Astrocyte (in vitro differentiated cells and primary cell): ENCODE measurements at regions not wholly inside any gene's neighbourhood (a gene's known extent, or its start where the extent isn't known, plus 50 kb on each side); places are given as distances from the start of the nearest gene placed in this dataset.

Experiments
- DNase-seq: peaks from one replicate; pipeline ENCODE4 v3.0.0-alpha.2; 2010; ENCODE audit warnings: low read depth
- FAIRE-seq: peaks from 2 replicates; lab custom pipeline; 2011; peaks lifted over from hg19 to GRCh38; lab: Jason Lieb, UNC
- H2AFZ ChIP-seq: 2 replicates; pipeline ENCODE4 v1.6.0; 2012; ENCODE audit warnings: low read depth, low read length, inconsistent platforms
- H3K27ac ChIP-seq: 2 replicates; pipeline ENCODE4 v1.5.1; 2011; ENCODE audit warnings: low read depth, low read length, inconsistent platforms
- H3K27me3 ChIP-seq: 2 replicates; pipeline ENCODE4 v1.6.0; 2011; ENCODE audit warnings: low read length, inconsistent platforms; ENCODE audit not compliant: insufficient read depth
- H3K36me3 ChIP-seq: 2 replicates; pipeline ENCODE4 v1.5.1; 2011; ENCODE audit warnings: low read length, inconsistent platforms; ENCODE audit not compliant: insufficient read depth
- H3K4me1 ChIP-seq: 2 replicates; pipeline ENCODE4 v1.5.1; 2011; ENCODE audit warnings: low read length, inconsistent platforms; ENCODE audit not compliant: insufficient read depth
- H3K4me2 ChIP-seq: 2 replicates; pipeline ENCODE4 v1.6.0; 2012; ENCODE audit warnings: low read length, inconsistent platforms
- H3K4me3 ChIP-seq: 2 replicates; pipeline ENCODE4 v1.5.1; 2011; ENCODE audit warnings: low read depth, mild to moderate bottlenecking, low read length, inconsistent platforms; ENCODE audit not compliant: insufficient read depth
- H3K79me2 ChIP-seq: 2 replicates; pipeline ENCODE4 v1.6.0; 2012; ENCODE audit warnings: mild to moderate bottlenecking, low read length, inconsistent platforms; ENCODE audit not compliant: insufficient read depth
- H3K9ac ChIP-seq: 2 replicates; pipeline ENCODE4 v1.6.0; 2012; ENCODE audit warnings: mild to moderate bottlenecking, low read length, inconsistent platforms
- H3K9me3 ChIP-seq: 2 replicates; pipeline ENCODE4 v1.5.1; 2012; ENCODE audit warnings: low read depth, mild to moderate bottlenecking, low read length, inconsistent platforms; ENCODE audit not compliant: insufficient read depth
- H4K20me1 ChIP-seq: 2 replicates; pipeline ENCODE4 v1.6.0; 2012; ENCODE audit warnings: low read length, inconsistent platforms; ENCODE audit not compliant: insufficient read depth
- H3K27ac Mint-ChIP-seq: one replicate; pipeline ENCODE4 v1.8.0; 2021; ENCODE audit warnings: mild to moderate bottlenecking, mixed read lengths; ENCODE audit not compliant: unreplicated experiment
- H3K27me3 Mint-ChIP-seq: one replicate; pipeline ENCODE4 v1.8.0; 2021; ENCODE audit warnings: low read depth, mixed read lengths; ENCODE audit not compliant: unreplicated experiment
- H3K36me3 Mint-ChIP-seq: one replicate; pipeline ENCODE4 v1.8.0; 2021; ENCODE audit warnings: low read depth, mixed read lengths; ENCODE audit not compliant: unreplicated experiment
- H3K4me1 Mint-ChIP-seq: one replicate; pipeline ENCODE4 v1.8.0; 2021; ENCODE audit warnings: low read depth, mixed read lengths; ENCODE audit not compliant: unreplicated experiment
- H3K4me3 Mint-ChIP-seq: one replicate; pipeline ENCODE4 v1.8.0; 2021; ENCODE audit warnings: mild to moderate bottlenecking, moderate library complexity, mixed read lengths; ENCODE audit not compliant: unreplicated experiment
- H3K9me3 Mint-ChIP-seq: one replicate; pipeline ENCODE4 v1.8.0; 2021; ENCODE audit warnings: mild to moderate bottlenecking, mixed read lengths; ENCODE audit not compliant: unreplicated experiment
- EZH2 ChIP-seq: IDR thresholded peaks from 2 replicates; pipeline ENCODE4 v1.6.1; 2012; ENCODE audit warnings: mild to moderate bottlenecking, low read length, inconsistent platforms; ENCODE audit not compliant: insufficient read depth
- TF ChIP-seq, protein P1 (sequence below): IDR thresholded peaks from 2 replicates; pipeline ENCODE4 v1.5.1; 2011; ENCODE audit warnings: low read depth, mild to moderate bottlenecking, inconsistent platforms, low read length, moderate library complexity; ENCODE audit not compliant: insufficient read depth

GRCh38 chr13:80977168-80977567 is 636.2 kb upstream of the SPRY2 start:
- H3K27me3 Mint-ChIP-seq: no peaks in the 10 kb centered on the region
- no peak overlapping the region for H2AFZ ChIP-seq
- H3K4me2 ChIP-seq: no peak overlapping the region
- H3K9ac ChIP-seq: no peak overlapping the region
- H3K4me1 Mint-ChIP-seq: no peaks in the 10 kb centered on the region
- no peak overlapping the region for H3K27ac Mint-ChIP-seq
- H3K4me3 ChIP-seq: no peak overlapping the region
- no peaks in the 10 kb centered on the region for H3K36me3 Mint-ChIP-seq
- H3K9me3 Mint-ChIP-seq: peaks cover 2% of the 10 kb centered on the region
- TF ChIP-seq, protein P1, sequence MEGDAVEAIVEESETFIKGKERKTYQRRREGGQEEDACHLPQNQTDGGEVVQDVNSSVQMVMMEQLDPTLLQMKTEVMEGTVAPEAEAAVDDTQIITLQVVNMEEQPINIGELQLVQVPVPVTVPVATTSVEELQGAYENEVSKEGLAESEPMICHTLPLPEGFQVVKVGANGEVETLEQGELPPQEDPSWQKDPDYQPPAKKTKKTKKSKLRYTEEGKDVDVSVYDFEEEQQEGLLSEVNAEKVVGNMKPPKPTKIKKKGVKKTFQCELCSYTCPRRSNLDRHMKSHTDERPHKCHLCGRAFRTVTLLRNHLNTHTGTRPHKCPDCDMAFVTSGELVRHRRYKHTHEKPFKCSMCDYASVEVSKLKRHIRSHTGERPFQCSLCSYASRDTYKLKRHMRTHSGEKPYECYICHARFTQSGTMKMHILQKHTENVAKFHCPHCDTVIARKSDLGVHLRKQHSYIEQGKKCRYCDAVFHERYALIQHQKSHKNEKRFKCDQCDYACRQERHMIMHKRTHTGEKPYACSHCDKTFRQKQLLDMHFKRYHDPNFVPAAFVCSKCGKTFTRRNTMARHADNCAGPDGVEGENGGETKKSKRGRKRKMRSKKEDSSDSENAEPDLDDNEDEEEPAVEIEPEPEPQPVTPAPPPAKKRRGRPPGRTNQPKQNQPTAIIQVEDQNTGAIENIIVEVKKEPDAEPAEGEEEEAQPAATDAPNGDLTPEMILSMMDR: no peak
- no peak for TF ChIP-seq EZH2
- H3K4me1 ChIP-seq: no peaks in the 10 kb centered on the region
- no peak overlapping the region for H3K27ac ChIP-seq
- H4K20me1 ChIP-seq: no peaks in the 10 kb centered on the region
- FAIRE-seq (no peak), DNase-seq (no peak)
- H3K79me2 ChIP-seq: no peaks in the 10 kb centered on the region
- no peaks in the 10 kb centered on the region for H3K36me3 ChIP-seq
- H3K4me3 Mint-ChIP-seq: no peak overlapping the region
- H3K9me3 ChIP-seq: no peaks in the 10 kb centered on the region
- H3K27me3 ChIP-seq: no peaks in the 10 kb centered on the region

DNA sequence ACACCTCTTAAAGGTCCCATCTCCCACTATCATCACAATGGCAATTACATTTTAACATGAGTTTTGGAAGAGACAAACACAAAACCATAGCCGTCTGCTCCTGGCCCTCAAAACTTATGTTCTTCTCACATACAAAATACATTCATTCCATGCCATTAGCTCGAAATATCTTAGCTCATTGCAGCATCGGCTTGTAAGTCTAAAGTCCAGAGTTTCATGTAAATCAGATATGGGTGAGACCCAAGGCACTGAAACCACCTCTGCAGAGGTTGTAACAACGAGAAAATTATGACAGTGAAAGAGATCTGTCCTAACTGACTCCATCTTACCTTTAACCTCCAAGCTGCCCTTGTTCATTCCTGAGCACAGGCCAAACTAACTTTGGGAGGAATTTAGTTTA is 635.0 kb upstream of the SPRY2 start:
- Histone ChIP-seq H3K36me3 (no peaks in the 10 kb centered on the region), H4K20me1 (no peaks in the 10 kb centered on the region), H3K27ac (no peak overlapping the region), H3K9ac (no peak overlapping the region), H2AFZ (no peak overlapping the region), H3K4me3 (no peak overlapping the region), H3K27me3 (no peaks in the 10 kb centered on the region), H3K9me3 (no peaks in the 10 kb centered on the region), H3K4me2 (no peak overlapping the region), H3K79me2 (no peaks in the 10 kb centered on the region), H3K4me1 (no peaks in the 10 kb centered on the region)
- Mint-ChIP-seq H3K4me1 (no peaks in the 10 kb centered on the region), H3K9me3 (peaks cover 3% of the 10 kb centered on the region), H3K4me3 (no peak overlapping the region), H3K27ac (no peak overlapping the region), H3K27me3 (no peaks in the 10 kb centered on the region), H3K36me3 (no peaks in the 10 kb centered on the region)
- TF ChIP-seq, protein P1: no peak
- TF ChIP-seq EZH2: no peak
- FAIRE-seq (no peak), DNase-seq (no peak)

DNA sequence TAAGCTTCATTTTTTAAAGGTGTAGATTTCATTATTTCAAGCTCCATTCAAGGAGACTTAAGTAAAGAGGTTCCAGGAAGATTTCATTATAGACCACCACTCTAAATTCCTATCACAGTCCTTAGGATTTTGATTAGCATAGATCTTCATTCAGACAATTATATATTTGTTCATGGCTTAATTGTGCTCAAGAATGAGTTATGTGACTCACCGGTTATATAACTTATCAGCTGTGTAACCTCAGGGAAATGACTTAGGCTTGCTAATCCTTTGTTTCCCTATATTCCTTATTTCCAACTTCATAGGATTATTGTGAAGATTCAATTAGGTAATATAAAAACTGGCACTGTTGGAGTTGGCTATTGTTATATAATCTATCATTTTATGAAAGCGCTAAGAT is 632.8 kb upstream of the SPRY2 start:
- Histone ChIP-seq H4K20me1 (no peaks in the 10 kb centered on the region), H3K4me3 (no peak overlapping the region), H3K4me1 (no peaks in the 10 kb centered on the region), H2AFZ (no peak overlapping the region), H3K27me3 (no peaks in the 10 kb centered on the region), H3K79me2 (no peaks in the 10 kb centered on the region), H3K4me2 (no peak overlapping the region), H3K36me3 (no peaks in the 10 kb centered on the region), H3K9me3 (no peaks in the 10 kb centered on the region), H3K27ac (no peak overlapping the region), H3K9ac (no peak overlapping the region)
- Mint-ChIP-seq H3K4me1 (no peaks in the 10 kb centered on the region), H3K9me3 (peaks cover 2% of the 10 kb centered on the region), H3K27me3 (no peaks in the 10 kb centered on the region), H3K36me3 (no peaks in the 10 kb centered on the region), H3K27ac (no peak overlapping the region), H3K4me3 (no peak overlapping the region)
- FAIRE-seq (no peak), DNase-seq (no peak)
- no peak for TF ChIP-seq EZH2
- TF ChIP-seq, protein P1: no peak
